ENCODE measurements at regions not wholly inside any gene's neighbourhood (a gene's known extent, or its start where the extent isn't known, plus 50 kb on each side); places are given as distances from the start of the nearest gene placed in this dataset.

- POLR2A ChIA-PET: no interaction called here
- Mint-ChIP-seq H3K9me3 (no peaks in the 10 kb centered on the region), H3K36me3 (ENCODE audit: low read depth) (no peaks in the 10 kb centered on the region), H3K4me1 (no peaks in the 10 kb centered on the region), H3K27ac (no peak overlapping the region), H3K27me3 (peaks cover 3% of the 10 kb centered on the region), H3K4me3 (no peak overlapping the region)
- ATAC-seq (ENCODE audit: low read depth) (no peak), DNase-seq (no peak)
- intact Hi-C loops (cut with micrococcal nuclease): no loop called here
- TF ChIP-seq, protein P1, sequence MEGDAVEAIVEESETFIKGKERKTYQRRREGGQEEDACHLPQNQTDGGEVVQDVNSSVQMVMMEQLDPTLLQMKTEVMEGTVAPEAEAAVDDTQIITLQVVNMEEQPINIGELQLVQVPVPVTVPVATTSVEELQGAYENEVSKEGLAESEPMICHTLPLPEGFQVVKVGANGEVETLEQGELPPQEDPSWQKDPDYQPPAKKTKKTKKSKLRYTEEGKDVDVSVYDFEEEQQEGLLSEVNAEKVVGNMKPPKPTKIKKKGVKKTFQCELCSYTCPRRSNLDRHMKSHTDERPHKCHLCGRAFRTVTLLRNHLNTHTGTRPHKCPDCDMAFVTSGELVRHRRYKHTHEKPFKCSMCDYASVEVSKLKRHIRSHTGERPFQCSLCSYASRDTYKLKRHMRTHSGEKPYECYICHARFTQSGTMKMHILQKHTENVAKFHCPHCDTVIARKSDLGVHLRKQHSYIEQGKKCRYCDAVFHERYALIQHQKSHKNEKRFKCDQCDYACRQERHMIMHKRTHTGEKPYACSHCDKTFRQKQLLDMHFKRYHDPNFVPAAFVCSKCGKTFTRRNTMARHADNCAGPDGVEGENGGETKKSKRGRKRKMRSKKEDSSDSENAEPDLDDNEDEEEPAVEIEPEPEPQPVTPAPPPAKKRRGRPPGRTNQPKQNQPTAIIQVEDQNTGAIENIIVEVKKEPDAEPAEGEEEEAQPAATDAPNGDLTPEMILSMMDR (IDR thresholded peaks at IDR 0.05): no peak
- CTCF ChIA-PET: no interaction called here
Measured at GRCh38 chr18:45435810-45436209, 179.5 kb upstream of the SLC14A2 start.

GRCh38 chr18:45437366-45437765 is 177.9 kb upstream of the SLC14A2 start:
- ATAC-seq (ENCODE audit: low read depth) (no peak), DNase-seq (no peak)
- H3K27me3 Mint-ChIP-seq: peaks cover 10% of the 10 kb centered on the region
- no peak overlapping the region for H3K4me3 Mint-ChIP-seq
- no peaks in the 10 kb centered on the region for H3K36me3 Mint-ChIP-seq (ENCODE audit: low read depth)
- POLR2A ChIA-PET: no interaction called here
- CTCF ChIA-PET: no interaction called here
- no peaks in the 10 kb centered on the region for H3K9me3 Mint-ChIP-seq
- H3K4me1 Mint-ChIP-seq: no peaks in the 10 kb centered on the region
- H3K27ac Mint-ChIP-seq: no peak overlapping the region
- intact Hi-C loops (cut with micrococcal nuclease): no loop called here
- TF ChIP-seq, protein P1 (IDR thresholded peaks at IDR 0.05): no peak

- Mint-ChIP-seq H3K9me3 (no peaks in the 10 kb centered on the region), H3K4me1 (no peaks in the 10 kb centered on the region), H3K27ac (no peak overlapping the region), H3K36me3 (ENCODE audit: low read depth) (no peaks in the 10 kb centered on the region), H3K4me3 (no peak overlapping the region), H3K27me3 (peaks cover 20% of the 10 kb centered on the region)
- intact Hi-C loops (cut with micrococcal nuclease): no loop called here
- ATAC-seq (ENCODE audit: low read depth) (no peak), DNase-seq (no peak)
- ChIA-PET POLR2A (no interaction called here), CTCF (no interaction called here)
- TF ChIP-seq, protein P1 (IDR thresholded peaks at IDR 0.05): no peak
Measured at GRCh38 chr18:45439851-45440645, 175.2 kb upstream of the SLC14A2 start.

- Mint-ChIP-seq H3K27me3 (peaks cover 23% of the 10 kb centered on the region), H3K4me1 (no peaks in the 10 kb centered on the region), H3K27ac (no peak overlapping the region), H3K4me3 (no peak overlapping the region), H3K36me3 (ENCODE audit: low read depth) (no peaks in the 10 kb centered on the region), H3K9me3 (no peaks in the 10 kb centered on the region)
- ChIA-PET POLR2A (no interaction called here), CTCF (no interaction called here)
- intact Hi-C loops (cut with micrococcal nuclease): no loop called here
- ATAC-seq (ENCODE audit: low read depth): no peak
- TF ChIP-seq, protein P1 (IDR thresholded peaks at IDR 0.05): no peak
- no peak for DNase-seq
Measured at GRCh38 chr18:45441110-45441847, 174.0 kb upstream of the SLC14A2 start.

GRCh38 chr18:45444040-45444439 is 171.2 kb upstream of the SLC14A2 start:
- ChIA-PET CTCF (no interaction called here), POLR2A (no interaction called here)
- no peak for ATAC-seq (ENCODE audit: low read depth)
- Mint-ChIP-seq H3K4me3 (no peak overlapping the region), H3K27ac (no peak overlapping the region), H3K4me1 (no peaks in the 10 kb centered on the region), H3K27me3 (peaks cover 28% of the 10 kb centered on the region), H3K9me3 (no peaks in the 10 kb centered on the region), H3K36me3 (ENCODE audit: low read depth) (no peaks in the 10 kb centered on the region)
- TF ChIP-seq, protein P1 (IDR thresholded peaks at IDR 0.05): no peak
- DNase-seq: no peak
- intact Hi-C loops (cut with micrococcal nuclease): no loop called here
